Cardiac muscle cell (in vitro differentiated cells and primary cell): ENCODE measurements at regions not wholly inside any gene's neighbourhood (a gene's known extent, or its start where the extent isn't known, plus 50 kb on each side); places are given as distances from the start of the nearest gene placed in this dataset.

Source experiments
- DNase-seq, 2 donors: peaks; one replicate each; pipeline versions ENCODE4 v3.0.0 to v3.0.0-alpha.2; 2010 to 2017; ENCODE audit warnings: low read depth in 1 of 2, low spot score in 1 of 2
- H3K27ac ChIP-seq: fragments of 200-600 bp; sonication (generic); 2 replicates; pipeline ENCODE4 v1.5.1; 2016
- H3K27me3 ChIP-seq: fragments of 200-600 bp; sonication (generic); 2 replicates; pipeline ENCODE4 v1.6.0; 2016; ENCODE audit warnings: control low read depth
- H3K36me3 ChIP-seq: fragments of 200-600 bp; sonication (generic); 2 replicates; pipeline ENCODE4 v1.5.1; 2016; ENCODE audit warnings: control low read depth
- H3K4me1 ChIP-seq: fragments of 200-600 bp; sonication (generic); 2 replicates; pipeline ENCODE4 v1.8.1; 2017; ENCODE audit warnings: low read depth, mild to moderate bottlenecking, mixed run types
- H3K4me3 ChIP-seq: fragments of 200-600 bp; sonication (generic); 2 replicates; pipeline ENCODE4 v1.5.1; 2016; ENCODE audit warnings: mild to moderate bottlenecking
- H3K9me3 ChIP-seq: fragments of 200-600 bp; sonication (generic); 2 replicates; pipeline ENCODE4 v1.5.1; 2017; ENCODE audit warnings: low read depth, mild to moderate bottlenecking, control low read depth
- TF ChIP-seq, protein P1 (sequence below): IDR thresholded peaks from 2 replicates; pipeline ENCODE4 v1.5.1; 2012; ENCODE audit warnings: low read depth, mild to moderate bottlenecking, low read length

- Histone ChIP-seq H3K4me1 (peaks cover 9% of the 10 kb centered on the region), H3K36me3 (no peaks in the 10 kb centered on the region), H3K4me3 (no peak overlapping the region), H3K27me3 (no peaks in the 10 kb centered on the region), H3K9me3 (no peaks in the 10 kb centered on the region), H3K27ac (no peak overlapping the region)
- TF ChIP-seq, protein P1, sequence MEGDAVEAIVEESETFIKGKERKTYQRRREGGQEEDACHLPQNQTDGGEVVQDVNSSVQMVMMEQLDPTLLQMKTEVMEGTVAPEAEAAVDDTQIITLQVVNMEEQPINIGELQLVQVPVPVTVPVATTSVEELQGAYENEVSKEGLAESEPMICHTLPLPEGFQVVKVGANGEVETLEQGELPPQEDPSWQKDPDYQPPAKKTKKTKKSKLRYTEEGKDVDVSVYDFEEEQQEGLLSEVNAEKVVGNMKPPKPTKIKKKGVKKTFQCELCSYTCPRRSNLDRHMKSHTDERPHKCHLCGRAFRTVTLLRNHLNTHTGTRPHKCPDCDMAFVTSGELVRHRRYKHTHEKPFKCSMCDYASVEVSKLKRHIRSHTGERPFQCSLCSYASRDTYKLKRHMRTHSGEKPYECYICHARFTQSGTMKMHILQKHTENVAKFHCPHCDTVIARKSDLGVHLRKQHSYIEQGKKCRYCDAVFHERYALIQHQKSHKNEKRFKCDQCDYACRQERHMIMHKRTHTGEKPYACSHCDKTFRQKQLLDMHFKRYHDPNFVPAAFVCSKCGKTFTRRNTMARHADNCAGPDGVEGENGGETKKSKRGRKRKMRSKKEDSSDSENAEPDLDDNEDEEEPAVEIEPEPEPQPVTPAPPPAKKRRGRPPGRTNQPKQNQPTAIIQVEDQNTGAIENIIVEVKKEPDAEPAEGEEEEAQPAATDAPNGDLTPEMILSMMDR: no peak
- no peak for DNase-seq
Measured at GRCh38 chr2:212736385-212736726, 197.8 kb upstream of the ERBB4 start.

DNA sequence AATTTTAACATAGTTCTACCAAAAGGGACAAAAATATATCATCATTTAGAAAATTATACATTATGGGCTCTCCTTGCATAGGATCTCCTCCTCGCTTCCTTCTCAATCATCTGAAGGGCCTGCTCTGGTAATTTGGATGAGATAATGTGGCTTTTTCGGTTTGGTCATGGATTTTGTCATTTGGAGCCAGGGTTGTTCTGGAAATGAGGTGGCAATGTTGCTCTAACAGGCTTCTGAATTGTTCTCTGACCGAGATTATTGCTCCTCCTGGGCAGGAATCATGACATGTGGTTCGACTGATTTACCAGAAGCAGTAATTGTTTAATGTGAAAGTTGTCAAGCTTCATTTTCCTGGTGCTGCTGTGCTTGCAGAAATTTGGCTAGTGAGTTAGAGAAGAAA is 194.7 kb upstream of the ERBB4 start:
- Histone ChIP-seq H3K4me1 (peaks cover 9% of the 10 kb centered on the region), H3K9me3 (no peaks in the 10 kb centered on the region), H3K27ac (no peak overlapping the region), H3K36me3 (no peaks in the 10 kb centered on the region), H3K27me3 (no peaks in the 10 kb centered on the region), H3K4me3 (no peak overlapping the region)
- TF ChIP-seq, protein P1: no peak
- DNase-seq: no peak

GRCh38 chr2:212732860-212733259 is 194.3 kb upstream of the ERBB4 start:
- Histone ChIP-seq H3K27ac (no peak overlapping the region), H3K4me3 (no peak overlapping the region), H3K4me1 (peaks cover 9% of the 10 kb centered on the region), H3K36me3 (no peaks in the 10 kb centered on the region), H3K9me3 (no peaks in the 10 kb centered on the region), H3K27me3 (no peaks in the 10 kb centered on the region)
- DNase-seq: no peak
- TF ChIP-seq, protein P1: no peak

DNA sequence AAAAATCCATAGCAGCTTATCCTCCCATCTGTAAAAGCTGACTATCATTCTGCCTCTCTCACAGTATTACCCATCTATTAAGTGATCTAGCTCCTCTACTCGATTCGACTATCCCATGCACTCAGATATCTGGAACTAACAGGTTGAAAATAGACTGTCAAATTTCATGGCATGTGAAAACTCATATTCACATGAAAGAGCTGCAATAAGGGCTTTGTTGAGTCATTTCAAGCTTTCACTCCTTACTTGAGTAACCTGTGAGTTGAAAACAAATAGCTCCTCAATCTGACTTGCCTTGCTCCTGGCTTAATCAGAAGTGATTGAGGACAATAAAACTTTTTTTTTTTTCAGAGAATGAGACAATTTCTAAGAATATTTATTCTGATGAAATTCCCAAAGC is 192.4 kb upstream of the ERBB4 start:
- H3K27me3 ChIP-seq: no peaks in the 10 kb centered on the region
- H3K36me3 ChIP-seq: no peaks in the 10 kb centered on the region
- no peak overlapping the region for H3K27ac ChIP-seq
- DNase-seq: no peak
- TF ChIP-seq, protein P1: no peak
- no peak overlapping the region for H3K4me3 ChIP-seq
- no peaks in the 10 kb centered on the region for H3K9me3 ChIP-seq
- peaks cover 3% of the 10 kb centered on the region for H3K4me1 ChIP-seq

- Histone ChIP-seq H3K9me3 (no peaks in the 10 kb centered on the region), H3K4me1 (no peaks in the 10 kb centered on the region), H3K4me3 (no peak overlapping the region), H3K27ac (no peak overlapping the region), H3K36me3 (no peaks in the 10 kb centered on the region), H3K27me3 (no peaks in the 10 kb centered on the region)
- TF ChIP-seq, protein P1: no peak
- no peak for DNase-seq
Measured at GRCh38 chr2:212728717-212729116, 190.1 kb upstream of the ERBB4 start.

DNA sequence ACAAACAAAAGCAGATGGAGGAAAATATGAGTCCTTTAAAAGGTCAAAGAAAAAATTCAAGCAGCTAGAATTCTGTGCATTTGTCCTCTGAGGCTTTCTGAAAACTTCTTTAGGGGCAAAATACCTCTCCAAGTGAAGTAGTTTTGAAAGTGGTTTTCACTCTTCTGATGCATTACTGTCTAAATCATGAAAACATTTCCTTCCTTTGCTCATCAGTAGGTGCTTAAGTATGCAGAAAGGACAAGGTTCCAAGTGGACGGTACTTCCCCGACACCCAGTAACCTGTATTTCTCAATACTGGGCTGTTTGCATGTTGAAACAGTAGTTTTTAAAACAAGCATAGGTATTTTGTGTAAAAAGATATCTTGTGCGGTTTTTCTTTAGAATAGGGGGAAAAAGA is 189.1 kb upstream of the ERBB4 start:
- DNase-seq: no peak
- TF ChIP-seq, protein P1: no peak
- H3K27me3 ChIP-seq: no peaks in the 10 kb centered on the region
- H3K4me1 ChIP-seq: no peaks in the 10 kb centered on the region
- H3K27ac ChIP-seq: no peak overlapping the region
- no peaks in the 10 kb centered on the region for H3K9me3 ChIP-seq
- no peaks in the 10 kb centered on the region for H3K36me3 ChIP-seq
- no peak overlapping the region for H3K4me3 ChIP-seq
